ENCODE measurements at regions not wholly inside any gene's neighbourhood (a gene's known extent, or its start where the extent isn't known, plus 50 kb on each side); places are given as distances from the start of the nearest gene placed in this dataset.

DNA sequence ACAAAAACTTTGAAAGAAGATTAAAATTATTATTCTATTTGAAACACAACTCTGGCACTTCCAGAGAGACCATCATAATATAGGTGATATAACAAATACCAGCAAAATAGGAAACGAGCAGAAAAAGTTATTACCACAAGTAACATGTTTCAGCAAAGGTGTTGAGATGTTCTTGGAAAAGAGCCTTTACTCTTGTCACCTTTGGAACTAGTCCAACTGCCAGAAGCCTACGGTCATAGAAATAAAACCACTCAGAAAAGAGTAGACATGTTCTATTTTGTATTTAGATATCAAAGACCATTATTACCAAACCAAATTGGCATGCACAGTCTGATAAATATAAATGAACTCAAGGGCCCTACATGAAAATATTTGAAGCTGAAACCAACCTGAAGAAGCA lies 145.0 kb upstream of the DMAC1 start:
- Histone ChIP-seq H3K79me2 (replicated peaks; ENCODE audit: insufficient read depth, low read length) (no peaks in the 10 kb centered on the region), H3K9me2 (ENCODE audit: insufficient read depth, low read length) (no peaks in the 10 kb centered on the region), H4K20me1 (ENCODE audit: insufficient read depth) (no peaks in the 10 kb centered on the region), H3K9ac (ENCODE audit: low read length) (no peak overlapping the region), H3K36me3 (ENCODE audit: insufficient read depth, low read length) (no peaks in the 10 kb centered on the region), H3K9me3 (ENCODE audit: low read length) (no peaks in the 10 kb centered on the region), H3F3A (ENCODE audit: insufficient read depth, low read length, poor library complexity, severe bottlenecking) (no peaks in the 10 kb centered on the region), H3K4me2 (ENCODE audit: low read length) (no peak overlapping the region), H3K27ac (ENCODE audit: low read length) (no peak overlapping the region), H3K27me3 (ENCODE audit: insufficient read depth, low read depth, low read length) (no peaks in the 10 kb centered on the region), H3K4me3 (ENCODE audit: low read length) (no peak overlapping the region), H2AFZ (ENCODE audit: low read depth, low read length) (no peak overlapping the region)
- no peak for TF ChIP-seq SMC3 (conservative IDR thresholded peaks at IDR 0.05; ENCODE audit: poor library complexity)
- TF ChIP-seq EP300 (conservative IDR thresholded peaks at IDR 0.05; ENCODE audit: poor library complexity, severe bottlenecking) = no peak
- TF ChIP-seq, protein P1, sequence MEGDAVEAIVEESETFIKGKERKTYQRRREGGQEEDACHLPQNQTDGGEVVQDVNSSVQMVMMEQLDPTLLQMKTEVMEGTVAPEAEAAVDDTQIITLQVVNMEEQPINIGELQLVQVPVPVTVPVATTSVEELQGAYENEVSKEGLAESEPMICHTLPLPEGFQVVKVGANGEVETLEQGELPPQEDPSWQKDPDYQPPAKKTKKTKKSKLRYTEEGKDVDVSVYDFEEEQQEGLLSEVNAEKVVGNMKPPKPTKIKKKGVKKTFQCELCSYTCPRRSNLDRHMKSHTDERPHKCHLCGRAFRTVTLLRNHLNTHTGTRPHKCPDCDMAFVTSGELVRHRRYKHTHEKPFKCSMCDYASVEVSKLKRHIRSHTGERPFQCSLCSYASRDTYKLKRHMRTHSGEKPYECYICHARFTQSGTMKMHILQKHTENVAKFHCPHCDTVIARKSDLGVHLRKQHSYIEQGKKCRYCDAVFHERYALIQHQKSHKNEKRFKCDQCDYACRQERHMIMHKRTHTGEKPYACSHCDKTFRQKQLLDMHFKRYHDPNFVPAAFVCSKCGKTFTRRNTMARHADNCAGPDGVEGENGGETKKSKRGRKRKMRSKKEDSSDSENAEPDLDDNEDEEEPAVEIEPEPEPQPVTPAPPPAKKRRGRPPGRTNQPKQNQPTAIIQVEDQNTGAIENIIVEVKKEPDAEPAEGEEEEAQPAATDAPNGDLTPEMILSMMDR (IDR thresholded peaks at IDR 0.05; ENCODE audit: poor library complexity, severe bottlenecking) = no peak
- no peak for TF ChIP-seq TAF1 (IDR thresholded peaks at IDR 0.05; ENCODE audit: low read depth)
- TF ChIP-seq MXI1 (conservative IDR thresholded peaks at IDR 0.05; ENCODE audit: poor library complexity, severe bottlenecking) = no peak
- no peak for TF ChIP-seq POLR2AphosphoS5 (IDR thresholded peaks at IDR 0.05)

DNA sequence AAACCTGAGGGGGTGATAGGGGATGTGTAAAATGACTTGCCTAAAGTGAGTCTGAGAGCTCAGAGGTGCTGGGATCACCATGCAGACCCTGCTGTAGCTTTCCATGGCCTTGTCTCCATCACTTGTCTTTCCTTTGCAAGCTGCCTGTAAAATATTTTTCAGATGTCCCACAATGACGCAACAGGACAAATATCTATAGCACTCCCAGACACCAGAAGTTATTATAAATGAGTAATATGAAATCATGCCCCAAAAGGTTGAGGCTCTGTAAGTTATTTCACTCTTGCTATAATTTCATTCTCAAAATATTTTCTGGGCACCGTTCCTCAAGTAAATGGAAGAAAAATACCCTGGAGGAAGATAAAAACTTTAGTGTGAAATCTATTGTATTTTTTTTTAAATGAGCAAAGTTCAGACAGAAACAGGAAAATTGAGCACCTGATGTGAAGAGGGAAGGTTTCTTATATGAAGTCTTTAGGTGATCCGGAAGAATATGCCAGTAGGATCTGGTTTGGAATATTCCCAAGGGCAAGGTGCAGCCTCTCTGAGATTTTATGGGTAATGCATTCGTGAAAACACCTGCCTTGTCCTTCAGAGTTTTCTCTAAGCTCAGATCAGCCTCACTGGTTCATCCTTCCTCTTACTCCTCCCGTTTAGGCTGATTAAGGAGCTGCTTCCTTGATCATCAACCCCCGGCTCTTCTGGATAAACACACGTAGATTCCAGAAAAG lies 138.3 kb upstream of the DMAC1 start:
- Histone ChIP-seq H3K27me3 (ENCODE audit: insufficient read depth, low read depth, low read length) (no peaks in the 10 kb centered on the region), H3K36me3 (ENCODE audit: insufficient read depth, low read length) (no peaks in the 10 kb centered on the region), H3K4me2 (ENCODE audit: low read length) (no peak overlapping the region), H2AFZ (ENCODE audit: low read depth, low read length) (no peak overlapping the region), H3K79me2 (replicated peaks; ENCODE audit: insufficient read depth, low read length) (no peaks in the 10 kb centered on the region), H3K9ac (ENCODE audit: low read length) (no peak overlapping the region), H3F3A (ENCODE audit: insufficient read depth, low read length, poor library complexity, severe bottlenecking) (no peaks in the 10 kb centered on the region), H3K27ac (ENCODE audit: low read length) (no peak overlapping the region), H3K9me2 (ENCODE audit: insufficient read depth, low read length) (no peaks in the 10 kb centered on the region), H3K4me3 (ENCODE audit: low read length) (no peak overlapping the region), H3K9me3 (ENCODE audit: low read length) (no peaks in the 10 kb centered on the region), H4K20me1 (ENCODE audit: insufficient read depth) (no peaks in the 10 kb centered on the region)
- TF ChIP-seq, protein P2, sequence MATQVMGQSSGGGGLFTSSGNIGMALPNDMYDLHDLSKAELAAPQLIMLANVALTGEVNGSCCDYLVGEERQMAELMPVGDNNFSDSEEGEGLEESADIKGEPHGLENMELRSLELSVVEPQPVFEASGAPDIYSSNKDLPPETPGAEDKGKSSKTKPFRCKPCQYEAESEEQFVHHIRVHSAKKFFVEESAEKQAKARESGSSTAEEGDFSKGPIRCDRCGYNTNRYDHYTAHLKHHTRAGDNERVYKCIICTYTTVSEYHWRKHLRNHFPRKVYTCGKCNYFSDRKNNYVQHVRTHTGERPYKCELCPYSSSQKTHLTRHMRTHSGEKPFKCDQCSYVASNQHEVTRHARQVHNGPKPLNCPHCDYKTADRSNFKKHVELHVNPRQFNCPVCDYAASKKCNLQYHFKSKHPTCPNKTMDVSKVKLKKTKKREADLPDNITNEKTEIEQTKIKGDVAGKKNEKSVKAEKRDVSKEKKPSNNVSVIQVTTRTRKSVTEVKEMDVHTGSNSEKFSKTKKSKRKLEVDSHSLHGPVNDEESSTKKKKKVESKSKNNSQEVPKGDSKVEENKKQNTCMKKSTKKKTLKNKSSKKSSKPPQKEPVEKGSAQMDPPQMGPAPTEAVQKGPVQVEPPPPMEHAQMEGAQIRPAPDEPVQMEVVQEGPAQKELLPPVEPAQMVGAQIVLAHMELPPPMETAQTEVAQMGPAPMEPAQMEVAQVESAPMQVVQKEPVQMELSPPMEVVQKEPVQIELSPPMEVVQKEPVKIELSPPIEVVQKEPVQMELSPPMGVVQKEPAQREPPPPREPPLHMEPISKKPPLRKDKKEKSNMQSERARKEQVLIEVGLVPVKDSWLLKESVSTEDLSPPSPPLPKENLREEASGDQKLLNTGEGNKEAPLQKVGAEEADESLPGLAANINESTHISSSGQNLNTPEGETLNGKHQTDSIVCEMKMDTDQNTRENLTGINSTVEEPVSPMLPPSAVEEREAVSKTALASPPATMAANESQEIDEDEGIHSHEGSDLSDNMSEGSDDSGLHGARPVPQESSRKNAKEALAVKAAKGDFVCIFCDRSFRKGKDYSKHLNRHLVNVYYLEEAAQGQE (IDR thresholded peaks at IDR 0.05; ENCODE audit: borderline replicate concordance) = no peak
- TF ChIP-seq MXI1 (conservative IDR thresholded peaks at IDR 0.05; ENCODE audit: poor library complexity, severe bottlenecking) = no peak

DNA sequence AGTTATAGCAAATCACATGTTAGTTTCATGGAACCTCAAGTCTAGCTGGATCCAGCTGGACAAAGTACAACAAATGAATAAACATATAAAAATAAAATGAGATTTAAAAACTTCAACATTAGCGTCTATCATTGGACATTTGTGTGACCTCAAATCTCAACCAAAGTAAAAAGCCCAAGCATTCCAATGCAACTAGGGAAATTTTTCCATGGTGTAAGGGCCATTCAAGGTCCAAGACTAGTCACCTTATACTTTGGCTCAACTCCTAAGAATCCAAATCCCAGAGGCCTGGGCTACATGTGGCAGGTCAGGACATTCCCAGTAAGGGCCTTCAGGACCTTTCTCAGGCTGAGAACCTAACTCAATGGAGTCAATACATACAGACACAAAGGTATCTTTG lies 137.4 kb upstream of the DMAC1 start:
- H3K4me3 ChIP-seq (ENCODE audit: low read length) = no peak overlapping the region
- H2AFZ ChIP-seq (ENCODE audit: low read depth, low read length) = no peak overlapping the region

More for the DNA sequence above, 137.4 kb upstream of the DMAC1 start:
- Histone ChIP-seq H3F3A (ENCODE audit: insufficient read depth, low read length, poor library complexity, severe bottlenecking) (no peaks in the 10 kb centered on the region), H3K27ac (ENCODE audit: low read length) (no peak overlapping the region), H3K4me2 (ENCODE audit: low read length) (no peak overlapping the region), H3K79me2 (replicated peaks; ENCODE audit: insufficient read depth, low read length) (no peaks in the 10 kb centered on the region), H3K27me3 (ENCODE audit: insufficient read depth, low read depth, low read length) (no peaks in the 10 kb centered on the region), H3K9me2 (ENCODE audit: insufficient read depth, low read length) (no peaks in the 10 kb centered on the region), H3K9ac (ENCODE audit: low read length) (no peak overlapping the region), H4K20me1 (ENCODE audit: insufficient read depth) (no peaks in the 10 kb centered on the region), H3K36me3 (ENCODE audit: insufficient read depth, low read length) (no peaks in the 10 kb centered on the region), H3K9me3 (ENCODE audit: low read length) (no peaks in the 10 kb centered on the region)
- TF ChIP-seq SMC3 (conservative IDR thresholded peaks at IDR 0.05; ENCODE audit: poor library complexity) (no peak), EZH2 (IDR thresholded peaks at IDR 0.05; ENCODE audit: borderline replicate concordance, insufficient read depth, low read length, poor library complexity, severe bottlenecking) (no peak), TAF1 (IDR thresholded peaks at IDR 0.05; ENCODE audit: low read depth) (no peak), RAD21 (conservative IDR thresholded peaks at IDR 0.05) (no peak), EP300 (conservative IDR thresholded peaks at IDR 0.05; ENCODE audit: poor library complexity, severe bottlenecking) (no peak), POLR2AphosphoS5 (IDR thresholded peaks at IDR 0.05) (no peak), MXI1 (conservative IDR thresholded peaks at IDR 0.05; ENCODE audit: poor library complexity, severe bottlenecking) (no peak)
- TF ChIP-seq, protein P1 (IDR thresholded peaks at IDR 0.05; ENCODE audit: poor library complexity, severe bottlenecking) = no peak
- TF ChIP-seq, protein P2 (IDR thresholded peaks at IDR 0.05; ENCODE audit: borderline replicate concordance) = no peak
